ENCODE measurements at regions not wholly inside any gene's neighbourhood (a gene's known extent, or its start where the extent isn't known, plus 50 kb on each side); places are given as distances from the start of the nearest gene placed in this dataset.

GRCh38 chr10:33618196-33618595 lies 283.7 kb upstream of the NRP1 start:
- no peaks in the 10 kb centered on the region for H3K79me2 ChIP-seq (ENCODE audit: control insufficient read depth, insufficient read depth, low read length)
- H3K9me1 ChIP-seq (ENCODE audit: control insufficient read depth, extremely low read depth, insufficient read depth, low read length): no peaks in the 10 kb centered on the region
- DNase-seq (ENCODE audit: low read depth, low spot score) (no peak), FAIRE-seq (no peak)
- no peaks in the 10 kb centered on the region for H4K20me1 ChIP-seq (ENCODE audit: control insufficient read depth, extremely low read depth, insufficient read depth, low read length)
- dilution Hi-C loops (cut with MboI; ENCODE audit: extremely low pct_ligation_motif_present, low sequenced_read_pairs): no loop called here
- no peak overlapping the region for H3K27ac ChIP-seq (ENCODE audit: control insufficient read depth, insufficient read depth, low read length)
- H3K36me3 ChIP-seq (ENCODE audit: control insufficient read depth in 2 of 2, extremely low read depth in 1 of 2, insufficient read depth in 2 of 2, low read length in 2 of 2): no peaks in the 10 kb centered on the region
- H3K9ac ChIP-seq (ENCODE audit: control insufficient read depth, extremely low read depth, insufficient read depth, low read length): no peak overlapping the region
- H3K4me1 ChIP-seq (ENCODE audit: control insufficient read depth, extremely low read depth, insufficient read depth, low read length): no peaks in the 10 kb centered on the region
- H3K27me3 ChIP-seq (ENCODE audit: control insufficient read depth, extremely low read depth, insufficient read depth, low read length): no peaks in the 10 kb centered on the region
- no peak overlapping the region for H3K4me3 ChIP-seq (ENCODE audit: control insufficient read depth in 2 of 3, extremely low read depth in 1 of 3, insufficient read depth in 2 of 3, low read depth in 1 of 3, low read length in 3 of 3)
- no peak overlapping the region for H2AFZ ChIP-seq (ENCODE audit: control insufficient read depth, low read length)
- H3K9me3 ChIP-seq (ENCODE audit: control insufficient read depth, low read depth, low read length): peaks cover 2% of the 10 kb centered on the region
- TF ChIP-seq EZH2 (IDR thresholded peaks at IDR 0.05; ENCODE audit: low read length): no peak
- TF ChIP-seq, protein P1, sequence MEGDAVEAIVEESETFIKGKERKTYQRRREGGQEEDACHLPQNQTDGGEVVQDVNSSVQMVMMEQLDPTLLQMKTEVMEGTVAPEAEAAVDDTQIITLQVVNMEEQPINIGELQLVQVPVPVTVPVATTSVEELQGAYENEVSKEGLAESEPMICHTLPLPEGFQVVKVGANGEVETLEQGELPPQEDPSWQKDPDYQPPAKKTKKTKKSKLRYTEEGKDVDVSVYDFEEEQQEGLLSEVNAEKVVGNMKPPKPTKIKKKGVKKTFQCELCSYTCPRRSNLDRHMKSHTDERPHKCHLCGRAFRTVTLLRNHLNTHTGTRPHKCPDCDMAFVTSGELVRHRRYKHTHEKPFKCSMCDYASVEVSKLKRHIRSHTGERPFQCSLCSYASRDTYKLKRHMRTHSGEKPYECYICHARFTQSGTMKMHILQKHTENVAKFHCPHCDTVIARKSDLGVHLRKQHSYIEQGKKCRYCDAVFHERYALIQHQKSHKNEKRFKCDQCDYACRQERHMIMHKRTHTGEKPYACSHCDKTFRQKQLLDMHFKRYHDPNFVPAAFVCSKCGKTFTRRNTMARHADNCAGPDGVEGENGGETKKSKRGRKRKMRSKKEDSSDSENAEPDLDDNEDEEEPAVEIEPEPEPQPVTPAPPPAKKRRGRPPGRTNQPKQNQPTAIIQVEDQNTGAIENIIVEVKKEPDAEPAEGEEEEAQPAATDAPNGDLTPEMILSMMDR (optimal IDR thresholded peaks at IDR 0.05 in 1 of 3, IDR thresholded peaks at IDR 0.05 in 1 of 3, conservative IDR thresholded peaks at IDR 0.05 in 1 of 3; ENCODE audit: extremely low read depth in 1 of 3, insufficient read depth in 2 of 3, low read length in 3 of 3): no peak
- H3K4me2 ChIP-seq (ENCODE audit: control insufficient read depth, extremely low read depth, insufficient read depth, low read depth, low read length): no peak overlapping the region

- no peak overlapping the region for H3K4me2 ChIP-seq (ENCODE audit: control insufficient read depth, extremely low read depth, insufficient read depth, low read depth, low read length)
- H3K4me1 ChIP-seq (ENCODE audit: control insufficient read depth, extremely low read depth, insufficient read depth, low read length): peaks cover 2% of the 10 kb centered on the region
- H3K27ac ChIP-seq (ENCODE audit: control insufficient read depth, insufficient read depth, low read length): no peak overlapping the region
- FAIRE-seq (no peak), DNase-seq (ENCODE audit: low read depth, low spot score) (no peak)
- H3K36me3 ChIP-seq (ENCODE audit: control insufficient read depth in 2 of 2, extremely low read depth in 1 of 2, insufficient read depth in 2 of 2, low read length in 2 of 2): no peaks in the 10 kb centered on the region
- no peaks in the 10 kb centered on the region for H4K20me1 ChIP-seq (ENCODE audit: control insufficient read depth, extremely low read depth, insufficient read depth, low read length)
- dilution Hi-C loops (cut with MboI; ENCODE audit: extremely low pct_ligation_motif_present, low sequenced_read_pairs): no loop called here
- no peak overlapping the region for H3K9ac ChIP-seq (ENCODE audit: control insufficient read depth, extremely low read depth, insufficient read depth, low read length)
- peaks cover 2% of the 10 kb centered on the region for H3K9me3 ChIP-seq (ENCODE audit: control insufficient read depth, low read depth, low read length)
- TF ChIP-seq, protein P1 (optimal IDR thresholded peaks at IDR 0.05 in 1 of 3, IDR thresholded peaks at IDR 0.05 in 1 of 3, conservative IDR thresholded peaks at IDR 0.05 in 1 of 3; ENCODE audit: extremely low read depth in 1 of 3, insufficient read depth in 2 of 3, low read length in 3 of 3): no peak
- no peak for TF ChIP-seq EZH2 (IDR thresholded peaks at IDR 0.05; ENCODE audit: low read length)
- no peaks in the 10 kb centered on the region for H3K9me1 ChIP-seq (ENCODE audit: control insufficient read depth, extremely low read depth, insufficient read depth, low read length)
- H3K79me2 ChIP-seq (ENCODE audit: control insufficient read depth, insufficient read depth, low read length): no peaks in the 10 kb centered on the region
- H3K27me3 ChIP-seq (ENCODE audit: control insufficient read depth, extremely low read depth, insufficient read depth, low read length): no peaks in the 10 kb centered on the region
- no peak overlapping the region for H3K4me3 ChIP-seq (ENCODE audit: control insufficient read depth in 2 of 3, extremely low read depth in 1 of 3, insufficient read depth in 2 of 3, low read depth in 1 of 3, low read length in 3 of 3)
- H2AFZ ChIP-seq (ENCODE audit: control insufficient read depth, low read length): no peak overlapping the region
These were observed 283.1 kb upstream of the NRP1 start for GRCh38 chr10:33617381-33618080.

Data from keratinocyte (primary cell).